ENCODE measurements at regions not wholly inside any gene's neighbourhood (a gene's known extent, or its start where the extent isn't known, plus 50 kb on each side); places are given as distances from the start of the nearest gene placed in this dataset.

- ChIA-PET CTCF (no interaction called here), POLR2A (no interaction called here)
- Histone ChIP-seq H3K4me3 (ENCODE audit: control extremely low read depth in 1 of 5, extremely low read depth in 1 of 5, insufficient read depth in 1 of 5, low read depth in 2 of 5, low read length in 4 of 5) (no peak overlapping the region), H4K20me1 (ENCODE audit: control insufficient read depth, insufficient read depth, low read length, poor library complexity, severe bottlenecking) (no peaks in the 10 kb centered on the region), H3K27ac (ENCODE audit: low read length in 2 of 2) (no peak overlapping the region), H3K27me3 (replicated peaks in 1 of 4; ENCODE audit: control extremely low read depth in 1 of 4, control insufficient read depth in 3 of 4, insufficient read depth in 4 of 4, low read length in 3 of 4) (peaks cover 0 to 3% (median under 1%) of the 10 kb centered on the region in 4 experiments), H3K9me3 (ENCODE audit: control extremely low read depth in 1 of 3, control insufficient read depth in 2 of 3, insufficient read depth in 1 of 3, low read length in 2 of 3) (peaks cover 0 to 8% (median 3%) of the 10 kb centered on the region in 3 donors), H3K79me2 (ENCODE audit: control insufficient read depth, insufficient read depth, low read length) (no peaks in the 10 kb centered on the region), H3K4me2 (replicated peaks; ENCODE audit: low read depth, low read length, poor library complexity, severe bottlenecking) (no peak overlapping the region), H3K4me1 (ENCODE audit: control insufficient read depth in 2 of 2, insufficient read depth in 2 of 2, low read length in 2 of 2) (no peaks in the 10 kb centered on the region), H3K36me3 (replicated peaks in 1 of 2; ENCODE audit: control extremely low read depth in 1 of 2, control insufficient read depth in 1 of 2, extremely low read depth in 1 of 2, insufficient read depth in 2 of 2, low read length in 1 of 2) (no peaks in the 10 kb centered on the region), H2AFZ (ENCODE audit: insufficient read depth, low read depth, low read length, poor library complexity, severe bottlenecking) (no peak overlapping the region), H3K9ac (ENCODE audit: low read length) (no peak overlapping the region)
- TF ChIP-seq EZH2 (IDR thresholded peaks at IDR 0.05; ENCODE audit: borderline replicate concordance, insufficient read depth, low read depth, low read length, poor library complexity, severe bottlenecking): no peak
- TF ChIP-seq CTCF (IDR thresholded peaks at IDR 0.05): no peak
- no peak for ATAC-seq (ENCODE audit: low read depth)
- Mint-ChIP-seq H3K27me3 (peaks cover 27% of the 10 kb centered on the region), H3K4me3 (no peak overlapping the region), H3K9me3 (ENCODE audit: insufficient read depth) (no peaks in the 10 kb centered on the region), H3K4me1 (no peaks in the 10 kb centered on the region), H3K27ac (no peak overlapping the region)
- WGBS (ENCODE audit: insufficient coverage): 85% methylated on average over 8 of the region's 18 CpGs
- DNase-seq: no peak
- intact Hi-C loops (cut with micrococcal nuclease): no loop called here
Measured at GRCh38 chr2:44879269-44880124, 62.0 kb upstream of the SIX3 start.

- Mint-ChIP-seq H3K27me3 (peaks cover 30% of the 10 kb centered on the region), H3K4me3 (no peak overlapping the region), H3K27ac (no peak overlapping the region), H3K4me1 (no peaks in the 10 kb centered on the region), H3K9me3 (ENCODE audit: insufficient read depth) (no peaks in the 10 kb centered on the region)
- no peak overlapping the region for H3K4me3 ChIP-seq (ENCODE audit: control extremely low read depth in 1 of 5, extremely low read depth in 1 of 5, insufficient read depth in 1 of 5, low read depth in 2 of 5, low read length in 4 of 5)
- no CpG with 5 or more reads among the region's 8 CpGs for WGBS (ENCODE audit: insufficient coverage)
- DNase-seq (no peak), ATAC-seq (ENCODE audit: low read depth) (no peak)
- H3K79me2 ChIP-seq (ENCODE audit: control insufficient read depth, insufficient read depth, low read length): no peaks in the 10 kb centered on the region
- no peak for TF ChIP-seq EZH2 (IDR thresholded peaks at IDR 0.05; ENCODE audit: borderline replicate concordance, insufficient read depth, low read depth, low read length, poor library complexity, severe bottlenecking)
- no peak for TF ChIP-seq CTCF (IDR thresholded peaks at IDR 0.05)
- CTCF ChIA-PET: no interaction called here
- peaks cover 0 to 4% (median 2%) of the 10 kb centered on the region in 4 experiments for H3K27me3 ChIP-seq (replicated peaks in 1 of 4; ENCODE audit: control extremely low read depth in 1 of 4, control insufficient read depth in 3 of 4, insufficient read depth in 4 of 4, low read length in 3 of 4)
- H3K9me3 ChIP-seq (ENCODE audit: control extremely low read depth in 1 of 3, control insufficient read depth in 2 of 3, insufficient read depth in 1 of 3, low read length in 2 of 3): peaks cover 0 to 7% (median 3%) of the 10 kb centered on the region in 3 donors
- no peak overlapping the region for H3K27ac ChIP-seq (ENCODE audit: low read length in 2 of 2)
- H3K4me2 ChIP-seq (replicated peaks; ENCODE audit: low read depth, low read length, poor library complexity, severe bottlenecking): no peak overlapping the region
- H2AFZ ChIP-seq (ENCODE audit: insufficient read depth, low read depth, low read length, poor library complexity, severe bottlenecking): no peak overlapping the region
- intact Hi-C loops (cut with micrococcal nuclease): no loop called here
- H4K20me1 ChIP-seq (ENCODE audit: control insufficient read depth, insufficient read depth, low read length, poor library complexity, severe bottlenecking): no peaks in the 10 kb centered on the region
- H3K4me1 ChIP-seq (ENCODE audit: control insufficient read depth in 2 of 2, insufficient read depth in 2 of 2, low read length in 2 of 2): no peaks in the 10 kb centered on the region
- no peak overlapping the region for H3K9ac ChIP-seq (ENCODE audit: low read length)
- POLR2A ChIA-PET: no interaction called here
- H3K36me3 ChIP-seq (replicated peaks in 1 of 2; ENCODE audit: control extremely low read depth in 1 of 2, control insufficient read depth in 1 of 2, extremely low read depth in 1 of 2, insufficient read depth in 2 of 2, low read length in 1 of 2): no peaks in the 10 kb centered on the region
Measured at GRCh38 chr2:44880125-44880483, 61.4 kb upstream of the SIX3 start.

Data from B cell (primary cell).